Dedifferentiated amniotic fluid mesenchymal stem cell (primary cell): ENCODE measurements at regions not wholly inside any gene's neighbourhood (a gene's known extent, or its start where the extent isn't known, plus 50 kb on each side); places are given as distances from the start of the nearest gene placed in this dataset.

Experiments used
- DNase-seq: peaks from one replicate; pipeline ENCODE4 v3.0.0-alpha.2; 2016; ENCODE audit errors: extremely low spot score

GRCh38 chr9:95670122-95670521 is 153.4 kb upstream of the PTCH1 start:
- no peak for DNase-seq

GRCh38 chr9:95669253-95669652 is 152.5 kb upstream of the PTCH1 start:
- DNase-seq: no peak

DNA sequence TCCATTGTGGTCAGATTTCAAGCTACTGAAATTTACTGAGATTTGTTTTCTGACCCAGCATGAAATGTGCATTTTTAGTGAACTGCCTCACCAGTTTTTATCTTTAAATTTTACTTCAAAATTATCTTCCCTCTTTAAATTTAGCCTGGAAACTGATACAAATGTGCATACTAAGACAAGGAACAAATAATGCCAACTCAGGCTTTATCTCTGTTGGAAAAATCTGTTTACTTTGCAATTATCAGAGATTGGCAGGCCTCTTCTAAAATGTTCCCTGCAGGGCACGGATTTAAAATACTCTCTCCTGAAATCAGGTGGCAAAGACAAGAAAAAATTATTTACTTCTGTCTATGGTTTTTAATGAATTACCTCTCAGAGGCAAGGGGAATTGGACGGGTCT is 151.0 kb upstream of the PTCH1 start:
- no peak for DNase-seq

GRCh38 chr9:95666785-95667155 is 150.0 kb upstream of the PTCH1 start:
- no peak for DNase-seq

DNA sequence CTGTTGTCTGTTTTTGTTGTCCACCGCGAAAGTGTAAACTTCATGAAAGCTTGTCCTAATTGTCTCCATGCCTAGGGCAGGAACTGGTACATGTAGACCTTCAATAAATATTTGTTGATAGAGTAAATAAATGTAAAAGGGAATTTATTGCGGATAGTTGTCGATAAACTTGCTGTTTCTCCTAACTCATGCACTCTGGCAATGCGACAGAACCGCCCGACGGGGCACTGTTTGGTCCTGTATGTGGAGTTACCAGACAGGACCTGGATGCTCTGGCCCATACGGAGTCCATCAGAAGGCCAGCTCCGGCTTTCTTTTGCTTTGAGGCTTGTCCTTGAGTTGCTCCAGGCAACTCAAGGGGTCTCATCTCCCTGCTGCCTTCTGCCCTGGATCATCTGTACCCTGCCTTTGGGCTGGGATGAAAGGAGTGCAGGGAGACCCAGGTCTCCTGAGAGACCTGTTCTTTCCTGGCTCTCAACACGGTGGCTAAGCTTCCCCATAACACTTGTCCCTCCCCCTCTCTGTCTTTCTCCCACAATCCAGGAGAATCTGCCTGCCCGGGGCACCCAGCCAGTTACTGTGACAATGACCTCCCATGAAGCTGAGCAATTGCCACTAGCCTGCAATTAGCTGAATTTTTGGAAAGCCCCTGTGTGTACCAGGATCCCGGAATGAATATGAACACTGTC is 149.5 kb upstream of the PTCH1 start:
- DNase-seq: no peak

GRCh38 chr9:95653246-95653645 is 136.5 kb upstream of the PTCH1 start:
- no peak for DNase-seq

DNA sequence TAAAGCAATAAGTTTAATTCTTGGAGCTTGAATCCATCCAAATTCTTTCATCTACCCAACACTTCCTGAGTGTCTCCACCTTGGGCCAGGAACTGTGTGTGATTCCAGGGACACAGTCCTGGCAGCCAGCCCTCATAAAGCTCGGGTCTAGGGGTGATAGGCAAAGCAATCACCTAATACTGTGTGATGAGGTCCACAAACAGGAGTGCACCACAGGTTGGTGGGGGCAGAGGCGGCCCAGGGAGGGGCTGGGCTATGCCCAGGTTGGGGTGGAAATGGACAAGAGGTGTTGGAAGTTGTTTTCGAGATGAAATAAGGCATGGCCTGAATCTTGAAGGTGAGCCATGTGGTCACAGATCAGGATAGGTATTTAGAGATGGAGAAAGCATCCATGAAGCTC is 133.9 kb upstream of the PTCH1 start:
- DNase-seq: no peak

- no peak for DNase-seq
Observed at GRCh38 chr9:95649801-95650213, 133.0 kb upstream of the PTCH1 start.

DNA sequence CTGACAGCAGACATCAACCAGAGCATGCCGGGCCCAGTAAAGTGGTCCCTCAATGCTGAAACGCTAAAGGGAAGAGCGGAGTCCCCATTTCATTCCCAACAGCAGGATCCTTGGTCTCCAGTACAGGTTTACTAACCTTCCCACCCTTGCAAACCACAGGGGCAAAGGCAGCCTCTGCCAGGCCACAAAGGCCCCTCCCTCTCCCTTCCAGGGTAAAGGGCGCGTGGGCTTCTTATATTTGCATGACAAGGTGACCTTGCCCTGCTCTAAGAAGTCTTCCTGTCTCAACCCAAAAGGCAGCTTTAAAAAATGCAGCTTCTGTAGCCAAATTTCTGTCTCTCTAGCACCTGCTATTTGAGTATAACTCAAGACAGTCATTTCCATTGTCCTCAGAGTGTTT is 131.5 kb upstream of the PTCH1 start:
- no peak for DNase-seq

DNA sequence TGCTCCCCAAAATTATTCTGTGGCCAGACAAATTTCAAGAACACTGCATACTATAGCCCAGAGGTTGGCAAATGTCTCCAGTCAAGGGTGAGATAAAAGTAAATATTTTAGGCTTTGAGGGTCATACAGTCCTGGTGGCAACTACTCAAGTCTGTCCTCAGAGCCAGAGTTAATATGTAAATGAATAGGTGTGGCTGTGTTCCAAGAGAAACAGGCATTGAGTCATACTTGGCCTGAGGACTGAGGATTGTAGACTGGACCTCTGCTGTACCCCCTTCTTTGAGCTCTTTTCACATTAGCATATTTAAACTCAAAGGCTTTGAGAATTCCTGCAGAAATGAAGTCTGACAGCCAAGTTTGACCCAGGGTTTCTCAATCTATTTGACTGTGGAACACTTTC is 129.2 kb upstream of the PTCH1 start:
- DNase-seq: no peak

DNA sequence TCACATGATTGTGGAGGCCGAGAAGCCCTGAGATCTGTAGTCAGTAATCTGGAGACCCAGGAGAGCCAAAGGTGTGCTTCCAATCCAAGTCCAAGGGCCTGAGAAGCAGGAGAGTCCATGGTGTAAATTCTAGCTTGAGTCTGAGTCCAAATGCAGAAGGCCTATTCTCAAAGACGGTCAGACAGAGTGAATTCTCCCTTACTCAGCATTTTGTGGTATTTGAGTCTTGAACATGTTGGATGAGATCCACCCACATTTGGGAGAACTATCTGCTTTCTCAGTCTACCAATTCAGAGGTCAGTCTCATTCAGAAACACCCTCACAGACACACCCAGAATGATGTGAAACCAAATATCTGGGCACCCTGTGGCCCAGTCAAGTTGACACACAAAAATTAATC is 128.8 kb upstream of the PTCH1 start:
- DNase-seq: no peak

DNA sequence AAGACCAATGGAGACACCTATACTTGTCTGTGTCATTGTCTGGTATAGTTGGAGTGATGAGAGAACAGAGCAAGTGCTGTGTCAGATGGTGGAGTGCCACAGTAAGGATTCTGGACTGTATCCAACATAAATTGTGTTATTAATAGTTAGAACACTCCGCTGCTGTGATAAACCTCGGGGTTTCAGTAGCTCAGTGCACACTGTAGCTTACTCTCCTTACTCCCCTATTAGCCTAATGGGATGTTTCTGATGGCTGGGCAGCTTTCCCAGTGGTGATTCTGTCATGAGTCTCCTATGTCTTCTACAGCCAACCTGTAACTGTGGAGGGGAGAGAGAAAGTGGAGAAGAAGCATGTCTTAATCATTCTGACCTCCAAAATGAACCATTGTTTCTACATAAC is 127.6 kb upstream of the PTCH1 start:
- no peak for DNase-seq

GRCh38 chr9:95643619-95644018 is 126.8 kb upstream of the PTCH1 start:
- DNase-seq: no peak

DNA sequence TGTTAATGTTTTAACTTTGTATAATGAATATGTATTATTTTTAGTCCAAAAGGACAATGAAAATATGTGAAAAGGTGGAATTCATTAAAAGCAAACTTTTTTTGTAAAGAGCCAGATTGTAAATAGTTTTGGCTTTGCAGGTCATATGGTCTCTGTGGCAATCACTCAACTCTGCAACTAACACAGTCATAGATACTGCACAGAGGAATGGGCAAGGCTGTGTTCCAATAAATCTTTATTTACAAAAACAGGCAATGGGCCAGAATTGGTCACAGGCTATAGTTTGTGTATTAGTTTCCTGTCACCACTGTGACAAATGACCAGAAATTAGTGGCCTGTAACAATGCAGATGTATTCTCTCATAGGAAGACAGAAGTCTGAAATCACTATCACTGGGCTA is 125.4 kb upstream of the PTCH1 start:
- no peak for DNase-seq

- DNase-seq: no peak
Observed at GRCh38 chr9:95641586-95641985, 124.8 kb upstream of the PTCH1 start.

- no peak for DNase-seq
Observed at GRCh38 chr9:95640336-95640735, 123.6 kb upstream of the PTCH1 start.

DNA sequence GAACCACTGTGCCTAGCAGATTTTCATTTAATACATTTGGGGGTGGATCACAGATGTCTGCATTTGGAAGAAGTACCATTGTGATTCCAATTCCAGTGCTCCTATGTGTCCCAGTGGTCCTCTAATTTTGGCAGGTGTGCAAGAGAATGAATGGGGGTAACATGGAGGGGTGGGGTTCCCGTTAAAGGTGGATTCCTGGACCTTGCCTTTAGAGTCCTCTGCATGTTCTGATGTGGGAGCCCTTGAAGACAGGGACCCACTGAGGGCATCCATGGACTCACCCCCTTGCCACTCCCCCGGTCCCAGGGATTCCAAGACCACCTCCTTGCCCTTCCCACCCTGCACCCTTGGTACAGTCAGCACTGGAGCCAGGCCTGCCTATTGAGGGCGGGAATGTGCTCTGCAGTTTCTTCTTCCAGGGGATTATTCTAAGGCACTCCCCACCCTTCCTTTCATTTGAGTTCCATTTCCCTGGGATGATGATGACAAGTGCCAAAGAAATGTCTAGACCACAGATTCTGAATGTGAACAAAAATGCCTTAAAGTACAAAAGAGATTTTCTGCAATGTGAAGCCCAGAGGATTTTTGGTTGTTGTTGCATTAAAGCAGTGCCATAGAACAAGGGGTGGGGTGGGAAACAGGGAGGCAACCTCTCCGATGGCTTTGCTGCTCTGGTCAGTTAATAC is 119.4 kb upstream of the PTCH1 start:
- DNase-seq: no peak

- no peak for DNase-seq
Observed at GRCh38 chr9:95634536-95634935, 117.8 kb upstream of the PTCH1 start.

- DNase-seq: no peak
Observed at GRCh38 chr9:95634114-95634513, 117.3 kb upstream of the PTCH1 start.

DNA sequence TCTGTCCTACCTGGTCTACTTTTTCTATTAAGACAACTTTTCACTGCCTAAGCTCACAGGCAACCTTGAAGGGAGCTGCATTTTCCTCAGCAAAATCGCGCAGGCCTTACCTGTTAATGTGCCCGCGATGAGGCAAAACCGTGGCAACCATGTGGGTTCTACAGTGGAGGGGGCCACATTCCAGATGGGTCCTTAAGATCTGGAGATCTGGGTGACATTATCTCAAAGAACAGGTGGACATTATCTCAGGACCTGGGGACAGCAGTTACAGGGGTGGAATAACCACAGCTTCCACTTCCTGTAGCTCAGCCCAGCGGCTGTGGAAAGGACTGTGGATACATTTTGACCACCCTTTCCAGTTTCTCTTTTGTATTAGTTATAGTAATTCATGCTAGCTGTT is 112.8 kb upstream of the PTCH1 start:
- DNase-seq: no peak

GRCh38 chr9:95627802-95628201 is 111.0 kb upstream of the PTCH1 start:
- no peak for DNase-seq

DNA sequence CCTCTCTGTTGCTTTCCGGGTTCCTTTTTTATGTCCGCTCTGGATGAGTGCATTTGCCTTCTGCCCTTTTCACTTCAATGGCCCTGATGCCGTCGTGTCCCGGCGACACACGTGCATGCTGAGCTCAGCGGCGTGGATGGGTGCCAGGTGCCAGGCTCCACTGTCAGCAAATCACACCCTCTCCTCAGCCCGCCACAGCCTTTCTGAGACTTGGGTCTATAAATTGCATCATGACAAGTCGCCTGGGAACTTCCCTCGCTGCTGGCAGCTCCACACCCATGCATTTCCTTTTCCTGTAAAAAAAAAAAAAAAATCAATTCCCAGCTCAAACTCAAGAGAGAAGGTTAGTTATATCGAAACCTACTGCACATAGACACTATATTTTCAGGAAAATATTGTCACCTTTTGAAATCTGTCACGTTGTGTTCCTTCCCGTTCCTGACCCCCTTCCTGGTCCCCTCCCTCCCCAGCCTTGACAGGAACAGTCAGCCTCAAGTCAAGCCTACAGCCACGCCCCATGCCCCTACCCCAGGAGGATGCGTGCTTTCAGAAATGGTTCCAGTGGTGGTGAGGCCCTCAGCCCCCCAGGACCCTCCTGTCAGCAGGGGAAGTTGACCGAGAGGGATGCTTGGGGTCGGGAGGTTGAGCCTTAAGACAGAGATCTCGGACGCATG is 110.3 kb upstream of the PTCH1 start:
- no peak for DNase-seq

DNA sequence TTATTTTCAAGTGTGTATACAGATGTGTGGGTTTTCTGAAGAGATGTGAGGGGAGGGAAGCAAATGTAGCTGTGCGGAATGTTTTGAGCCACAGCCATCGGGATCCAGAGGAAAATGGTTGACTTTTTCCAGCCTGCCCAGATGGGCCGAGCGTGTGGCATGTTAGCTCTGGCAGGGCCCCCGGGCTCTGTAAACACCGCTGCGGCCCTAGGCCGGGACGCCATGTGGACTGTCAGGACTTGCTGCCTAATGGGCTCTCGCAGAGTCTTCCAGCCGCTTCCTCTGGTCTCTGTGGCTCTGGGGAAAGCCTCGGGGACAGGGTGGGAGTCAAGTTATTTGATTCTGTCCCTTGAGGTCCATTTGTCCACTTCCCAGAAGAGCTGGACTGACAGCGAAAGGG is 109.6 kb upstream of the PTCH1 start:
- DNase-seq: no peak
